ENCODE measurements at regions not wholly inside any gene's neighbourhood (a gene's known extent, or its start where the extent isn't known, plus 50 kb on each side); places are given as distances from the start of the nearest gene placed in this dataset.
"Not testable (repeated sequence)": the region's sequence is repeated elsewhere in the genome, so short reads cannot be mapped to it uniquely, and the experiment has no call there.

DNA sequence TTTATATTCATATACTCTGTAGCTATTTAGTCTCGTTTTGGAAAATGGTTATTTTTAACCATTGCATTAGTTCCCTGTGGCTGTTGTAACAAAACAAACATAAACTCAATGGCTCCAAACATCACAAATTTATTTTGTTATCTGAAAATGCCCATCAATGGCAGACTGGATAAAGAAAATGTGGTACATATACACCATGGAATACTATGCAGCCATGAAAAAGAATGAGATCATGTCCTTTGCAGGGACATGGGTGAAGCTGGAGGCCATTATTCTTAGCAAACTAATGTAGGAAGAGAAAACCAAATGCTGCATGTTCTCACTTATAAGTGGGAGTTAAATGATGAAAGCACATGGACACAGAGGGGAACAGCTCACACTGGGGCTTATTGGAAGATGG, 938.7 kb downstream of the NLGN4X start:
- TF ChIP-seq POLR2A (IDR thresholded peaks at IDR 0.05; ENCODE audit: low read length); GATA1 (IDR thresholded peaks at IDR 0.05; ENCODE audit: low read depth, low read length): not testable (repeated sequence)

Measured in erythroblast (primary cell).